GM12891 (cell line): ENCODE measurements at regions not wholly inside any gene's neighbourhood (a gene's known extent, or its start where the extent isn't known, plus 50 kb on each side); places are given as distances from the start of the nearest gene placed in this dataset.

Experiments
- POLR2A ChIP-seq: IDR thresholded peaks from 2 replicates; pipeline ENCODE4 v1.6.1; 2011; ENCODE audit warnings: low read depth, low read length, control low read depth
- TAF1 ChIP-seq: IDR thresholded peaks from 2 replicates; pipeline ENCODE4 v1.6.1; 2011; ENCODE audit warnings: low read depth, low read length, control low read depth

GRCh38 chr7:118022546-118022945 lies 149.3 kb upstream of the CTTNBP2 start:
- no peak for TF ChIP-seq POLR2A
- no peak for TF ChIP-seq TAF1
